ENCODE measurements at regions not wholly inside any gene's neighbourhood (a gene's known extent, or its start where the extent isn't known, plus 50 kb on each side); places are given as distances from the start of the nearest gene placed in this dataset.

DNA sequence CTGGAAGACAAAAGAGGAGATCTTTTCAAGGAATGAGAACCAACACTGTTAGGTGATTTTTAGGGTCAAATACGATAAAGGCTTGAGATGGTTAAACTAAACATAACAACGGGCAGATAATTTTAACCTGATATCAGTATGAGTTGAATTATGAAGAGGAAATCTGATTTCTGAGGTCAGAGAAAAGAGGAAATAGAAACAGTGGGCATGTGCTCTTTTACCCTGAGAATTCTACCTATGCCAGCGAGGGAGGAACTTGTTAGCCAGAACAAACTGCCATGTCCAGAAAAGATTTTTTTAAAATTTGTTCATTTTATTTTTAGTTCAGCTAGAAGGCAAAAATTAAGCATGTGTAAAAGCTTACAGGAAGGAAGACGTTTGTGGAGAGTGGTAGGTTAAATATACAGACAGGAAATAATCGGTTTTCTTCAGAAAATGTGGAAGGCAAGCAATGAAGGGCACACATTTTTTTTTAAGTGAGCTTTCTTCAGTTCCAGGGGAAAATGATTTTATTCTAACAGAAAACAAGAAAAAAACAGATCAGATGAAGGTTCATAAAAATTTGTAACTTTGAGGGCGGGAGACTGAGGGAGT lies 1745.3 kb downstream of the MRPL39 start (continued):
- no peak for TF ChIP-seq ZNF426 (tag by site-specific recombination; IDR thresholded peaks at IDR 0.05)
- TF ChIP-seq, protein P1, sequence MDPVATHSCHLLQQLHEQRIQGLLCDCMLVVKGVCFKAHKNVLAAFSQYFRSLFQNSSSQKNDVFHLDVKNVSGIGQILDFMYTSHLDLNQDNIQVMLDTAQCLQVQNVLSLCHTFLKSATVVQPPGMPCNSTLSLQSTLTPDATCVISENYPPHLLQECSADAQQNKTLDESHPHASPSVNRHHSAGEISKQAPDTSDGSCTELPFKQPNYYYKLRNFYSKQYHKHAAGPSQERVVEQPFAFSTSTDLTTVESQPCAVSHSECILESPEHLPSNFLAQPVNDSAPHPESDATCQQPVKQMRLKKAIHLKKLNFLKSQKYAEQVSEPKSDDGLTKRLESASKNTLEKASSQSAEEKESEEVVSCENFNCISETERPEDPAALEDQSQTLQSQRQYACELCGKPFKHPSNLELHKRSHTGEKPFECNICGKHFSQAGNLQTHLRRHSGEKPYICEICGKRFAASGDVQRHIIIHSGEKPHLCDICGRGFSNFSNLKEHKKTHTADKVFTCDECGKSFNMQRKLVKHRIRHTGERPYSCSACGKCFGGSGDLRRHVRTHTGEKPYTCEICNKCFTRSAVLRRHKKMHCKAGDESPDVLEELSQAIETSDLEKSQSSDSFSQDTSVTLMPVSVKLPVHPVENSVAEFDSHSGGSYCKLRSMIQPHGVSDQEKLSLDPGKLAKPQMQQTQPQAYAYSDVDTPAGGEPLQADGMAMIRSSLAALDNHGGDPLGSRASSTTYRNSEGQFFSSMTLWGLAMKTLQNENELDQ (tag by site-specific recombination; IDR thresholded peaks at IDR 0.05; ENCODE audit: low read depth) = no peak
- TF ChIP-seq, protein P2, sequence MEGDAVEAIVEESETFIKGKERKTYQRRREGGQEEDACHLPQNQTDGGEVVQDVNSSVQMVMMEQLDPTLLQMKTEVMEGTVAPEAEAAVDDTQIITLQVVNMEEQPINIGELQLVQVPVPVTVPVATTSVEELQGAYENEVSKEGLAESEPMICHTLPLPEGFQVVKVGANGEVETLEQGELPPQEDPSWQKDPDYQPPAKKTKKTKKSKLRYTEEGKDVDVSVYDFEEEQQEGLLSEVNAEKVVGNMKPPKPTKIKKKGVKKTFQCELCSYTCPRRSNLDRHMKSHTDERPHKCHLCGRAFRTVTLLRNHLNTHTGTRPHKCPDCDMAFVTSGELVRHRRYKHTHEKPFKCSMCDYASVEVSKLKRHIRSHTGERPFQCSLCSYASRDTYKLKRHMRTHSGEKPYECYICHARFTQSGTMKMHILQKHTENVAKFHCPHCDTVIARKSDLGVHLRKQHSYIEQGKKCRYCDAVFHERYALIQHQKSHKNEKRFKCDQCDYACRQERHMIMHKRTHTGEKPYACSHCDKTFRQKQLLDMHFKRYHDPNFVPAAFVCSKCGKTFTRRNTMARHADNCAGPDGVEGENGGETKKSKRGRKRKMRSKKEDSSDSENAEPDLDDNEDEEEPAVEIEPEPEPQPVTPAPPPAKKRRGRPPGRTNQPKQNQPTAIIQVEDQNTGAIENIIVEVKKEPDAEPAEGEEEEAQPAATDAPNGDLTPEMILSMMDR (tag by site-specific recombination; IDR thresholded peaks at IDR 0.05) = no peak
- TF ChIP-seq EGR2 (tag by site-specific recombination; IDR thresholded peaks at IDR 0.05; ENCODE audit: low read depth) = no peak
- TF ChIP-seq ZNF776 (tag by site-specific recombination; IDR thresholded peaks at IDR 0.05; ENCODE audit: borderline replicate concordance) = no peak

DNA sequence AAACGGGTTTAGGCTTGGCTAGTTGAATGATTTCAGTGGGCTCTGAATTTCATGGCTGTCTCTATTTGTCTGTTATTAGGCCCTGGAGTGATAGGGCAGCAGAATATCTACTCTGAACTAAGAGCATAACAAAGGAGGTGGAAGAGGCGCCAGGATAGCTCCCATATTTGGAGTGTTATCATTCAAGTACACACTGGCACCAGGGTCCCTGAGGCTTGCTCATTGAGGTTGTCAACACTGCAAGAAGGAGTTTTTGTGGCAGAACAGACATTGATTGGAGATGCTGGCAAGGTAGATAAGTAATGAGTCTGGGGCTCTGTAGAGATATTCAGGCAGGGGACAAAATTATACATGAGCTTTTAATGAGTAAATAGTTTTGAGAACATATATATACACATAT lies 1748.4 kb downstream of the MRPL39 start:
- no peaks in the 10 kb centered on the region for H3K36me3 ChIP-seq (ENCODE audit: control insufficient read depth in 2 of 2, insufficient read depth in 1 of 2, low read length in 2 of 2)
- TF ChIP-seq ZSCAN16 (tag by site-specific recombination; IDR thresholded peaks at IDR 0.05) = no peak
- TF ChIP-seq ZNF670 (tag by site-specific recombination; IDR thresholded peaks at IDR 0.05; ENCODE audit: low read depth) = no peak
- TF ChIP-seq TRIM28 (IDR thresholded peaks at IDR 0.05; ENCODE audit: borderline replicate concordance, low read length) = no peak
- POLR2A ChIA-PET = no interaction called here
- no peak overlapping the region for H3K4me3 ChIP-seq (ENCODE audit: low read depth, low read length)
- no peaks in the 10 kb centered on the region for H3K9me3 ChIP-seq (ENCODE audit: control insufficient read depth, insufficient read depth, low read depth, low read length)
- no peak overlapping the region for H3K27ac ChIP-seq (ENCODE audit: extremely low read depth, low read depth, low read length)
- CTCF ChIA-PET = no interaction called here
- no peaks in the 10 kb centered on the region for H3K4me1 ChIP-seq (ENCODE audit: control insufficient read depth, insufficient read depth, low read length)

DNA sequence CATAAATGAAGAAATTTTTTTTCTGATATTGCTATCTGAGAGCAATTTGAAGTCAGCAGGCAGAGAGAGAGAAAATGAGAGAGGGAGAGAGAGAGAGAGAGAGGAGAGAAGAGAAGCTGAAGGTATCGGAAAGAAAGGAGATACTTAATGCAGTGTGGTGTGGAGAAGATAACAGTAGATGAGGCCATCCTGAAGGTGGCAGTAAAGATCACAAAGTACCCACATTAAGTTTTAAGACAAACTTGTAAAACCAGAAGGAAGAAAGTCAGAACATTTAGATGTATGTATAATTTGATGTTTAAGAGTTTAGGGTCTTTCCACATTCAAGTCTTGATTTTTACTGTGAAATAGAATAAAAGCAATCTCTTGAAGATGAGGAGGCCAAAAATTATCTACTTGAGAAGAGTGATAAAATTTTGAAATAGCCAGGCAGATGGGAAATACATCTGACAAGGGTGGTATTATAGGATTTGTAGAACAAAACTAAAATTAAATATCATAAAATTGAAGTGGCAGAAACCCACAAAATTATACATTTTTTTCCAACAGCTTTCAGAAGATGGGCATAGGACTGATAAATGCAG lies 1753.4 kb downstream of the MRPL39 start:
- Histone ChIP-seq H3K9me3 (ENCODE audit: control insufficient read depth, insufficient read depth, low read depth, low read length) (no peaks in the 10 kb centered on the region), H3K27ac (ENCODE audit: extremely low read depth, low read depth, low read length) (no peak overlapping the region), H3K36me3 (ENCODE audit: control insufficient read depth in 2 of 2, insufficient read depth in 1 of 2, low read length in 2 of 2) (no peaks in the 10 kb centered on the region), H3K4me3 (ENCODE audit: low read depth, low read length) (no peak overlapping the region), H3K4me1 (ENCODE audit: control insufficient read depth, insufficient read depth, low read length) (no peaks in the 10 kb centered on the region)
- POLR2A ChIA-PET = no interaction called here
- no peak for TF ChIP-seq ZNF175 (tag by site-specific recombination; IDR thresholded peaks at IDR 0.05)
- peak; percentile 28 for TF ChIP-seq ZNF654 (tag by site-specific recombination; IDR thresholded peaks at IDR 0.05; ENCODE audit: low read depth)
- CTCF ChIA-PET = interaction anchor here (0.6 to 1.6 kb wide), 14 partner anchors 10 to 1544 kb away, joined by 3 to 7 read pairs (median 3); no protein-coding TSS in a partner anchor

DNA sequence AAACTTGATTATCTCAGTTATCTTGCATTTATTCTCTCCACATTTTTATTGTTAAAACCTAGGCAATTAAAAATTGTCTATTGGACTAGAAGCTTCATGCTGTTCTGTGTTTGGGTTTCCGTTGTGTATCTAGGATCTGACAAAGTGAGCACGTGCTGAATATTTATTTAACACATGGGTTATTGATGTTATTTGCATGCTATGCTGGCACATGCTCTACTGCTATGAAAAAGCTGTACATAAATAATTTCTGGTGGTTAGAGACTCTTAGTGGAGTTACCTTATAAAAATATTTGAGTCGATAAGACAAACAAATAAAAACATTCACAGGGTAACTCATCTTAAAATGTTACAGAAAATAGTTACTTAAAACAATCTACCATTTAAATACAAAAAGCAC lies 1769.7 kb downstream of the MRPL39 start:
- POLR2A ChIA-PET = no interaction called here
- Histone ChIP-seq H3K36me3 (ENCODE audit: control insufficient read depth in 2 of 2, insufficient read depth in 1 of 2, low read length in 2 of 2) (no peaks in the 10 kb centered on the region), H3K4me1 (ENCODE audit: control insufficient read depth, insufficient read depth, low read length) (no peaks in the 10 kb centered on the region), H3K9me3 (ENCODE audit: control insufficient read depth, insufficient read depth, low read depth, low read length) (no peaks in the 10 kb centered on the region; the same call in 1 of the 2 replicates), H3K27ac (ENCODE audit: extremely low read depth, low read depth, low read length) (no peak overlapping the region), H3K4me3 (ENCODE audit: low read depth, low read length) (no peak overlapping the region)
- CTCF ChIA-PET = no interaction called here
- TF ChIP-seq ZNF600 (tag by site-specific recombination; IDR thresholded peaks at IDR 0.05) (no peak), ZBTB17 (tag by site-specific recombination; IDR thresholded peaks at IDR 0.05) (no peak), YY1 (tag by site-specific recombination; IDR thresholded peaks at IDR 0.05) (no peak), ZNF473 (tag by site-specific recombination; IDR thresholded peaks at IDR 0.05) (no peak), ZNF558 (tag by site-specific recombination; IDR thresholded peaks at IDR 0.05) (no peak), ZNF707 (tag by site-specific recombination; IDR thresholded peaks at IDR 0.05) (no peak), ZBTB1 (tag by site-specific recombination; IDR thresholded peaks at IDR 0.05) (no peak), ZNF548 (tag by site-specific recombination; IDR thresholded peaks at IDR 0.05) (no peak), ZNF776 (tag by site-specific recombination; IDR thresholded peaks at IDR 0.05; ENCODE audit: borderline replicate concordance) (no peak), ZNF354C (tag by site-specific recombination; IDR thresholded peaks at IDR 0.05; ENCODE audit: borderline replicate concordance, low read depth) (no peak)
- TF ChIP-seq, protein P3, sequence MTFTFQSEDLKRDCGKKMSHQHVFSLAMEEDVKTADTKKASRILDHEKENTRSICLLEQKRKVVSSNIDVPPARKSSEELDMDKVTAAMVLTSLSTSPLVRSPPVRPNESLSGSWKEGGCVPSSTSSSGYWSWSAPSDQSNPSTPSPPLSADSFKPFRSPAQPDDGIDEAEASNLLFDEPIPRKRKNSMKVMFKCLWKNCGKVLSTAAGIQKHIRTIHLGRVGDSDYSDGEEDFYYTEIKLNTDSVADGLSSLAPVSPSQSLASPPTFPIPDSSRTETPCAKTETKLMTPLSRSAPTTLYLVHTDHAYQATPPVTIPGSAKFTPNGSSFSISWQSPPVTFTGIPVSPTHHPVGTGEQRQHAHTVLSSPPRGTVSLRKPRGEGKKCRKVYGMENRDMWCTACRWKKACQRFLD (tag by site-specific recombination; IDR thresholded peaks at IDR 0.05) = no peak
- TF ChIP-seq, protein P4, sequence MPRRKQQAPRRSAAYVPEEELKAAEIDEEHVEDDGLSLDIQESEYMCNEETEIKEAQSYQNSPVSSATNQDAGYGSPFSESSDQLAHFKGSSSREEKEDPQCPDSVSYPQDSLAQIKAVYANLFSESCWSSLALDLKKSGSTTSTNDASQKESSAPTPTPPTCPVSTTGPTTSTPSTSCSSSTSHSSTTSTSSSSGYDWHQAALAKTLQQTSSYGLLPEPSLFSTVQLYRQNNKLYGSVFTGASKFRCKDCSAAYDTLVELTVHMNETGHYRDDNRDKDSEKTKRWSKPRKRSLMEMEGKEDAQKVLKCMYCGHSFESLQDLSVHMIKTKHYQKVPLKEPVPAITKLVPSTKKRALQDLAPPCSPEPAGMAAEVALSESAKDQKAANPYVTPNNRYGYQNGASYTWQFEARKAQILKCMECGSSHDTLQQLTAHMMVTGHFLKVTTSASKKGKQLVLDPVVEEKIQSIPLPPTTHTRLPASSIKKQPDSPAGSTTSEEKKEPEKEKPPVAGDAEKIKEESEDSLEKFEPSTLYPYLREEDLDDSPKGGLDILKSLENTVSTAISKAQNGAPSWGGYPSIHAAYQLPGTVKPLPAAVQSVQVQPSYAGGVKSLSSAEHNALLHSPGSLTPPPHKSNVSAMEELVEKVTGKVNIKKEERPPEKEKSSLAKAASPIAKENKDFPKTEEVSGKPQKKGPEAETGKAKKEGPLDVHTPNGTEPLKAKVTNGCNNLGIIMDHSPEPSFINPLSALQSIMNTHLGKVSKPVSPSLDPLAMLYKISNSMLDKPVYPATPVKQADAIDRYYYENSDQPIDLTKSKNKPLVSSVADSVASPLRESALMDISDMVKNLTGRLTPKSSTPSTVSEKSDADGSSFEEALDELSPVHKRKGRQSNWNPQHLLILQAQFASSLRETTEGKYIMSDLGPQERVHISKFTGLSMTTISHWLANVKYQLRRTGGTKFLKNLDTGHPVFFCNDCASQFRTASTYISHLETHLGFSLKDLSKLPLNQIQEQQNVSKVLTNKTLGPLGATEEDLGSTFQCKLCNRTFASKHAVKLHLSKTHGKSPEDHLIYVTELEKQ (tag by site-specific recombination; IDR thresholded peaks at IDR 0.05; ENCODE audit: borderline replicate concordance) = no peak

Data from HEK293 (cell line).